ENCODE measurements at regions not wholly inside any gene's neighbourhood (a gene's known extent, or its start where the extent isn't known, plus 50 kb on each side); places are given as distances from the start of the nearest gene placed in this dataset.

GRCh38 chr1:42012852-42013251 lies 94.1 kb upstream of the HIVEP3 start:
- H3K9ac ChIP-seq, result no peak overlapping the region
- H3K4me2 ChIP-seq (ENCODE audit: low read length), result no peak overlapping the region
- no peaks in the 10 kb centered on the region for H3K9me3 ChIP-seq (ENCODE audit: control insufficient read depth, low read length)

GRCh38 chr1:42010381-42010780 lies 91.7 kb upstream of the HIVEP3 start:
- H3K27me3 ChIP-seq (ENCODE audit: control insufficient read depth, insufficient read depth, low read length), result no peaks in the 10 kb centered on the region
- H3K9me3 ChIP-seq (ENCODE audit: control insufficient read depth, low read length), result no peaks in the 10 kb centered on the region
- no peak overlapping the region for H3K4me2 ChIP-seq (ENCODE audit: low read length)
- no peak overlapping the region for H3K27ac ChIP-seq
- H3K79me2 ChIP-seq, result no peaks in the 10 kb centered on the region
- no peaks in the 10 kb centered on the region for H3K36me3 ChIP-seq (ENCODE audit: control insufficient read depth, insufficient read depth, low read length)
- no peaks in the 10 kb centered on the region for H3K4me1 ChIP-seq
- TF ChIP-seq CTCF (IDR thresholded peaks at IDR 0.05), result no peak
- no peak overlapping the region for H2AFZ ChIP-seq
- H3K4me3 ChIP-seq (ENCODE audit: low read depth, low read length), result no peak overlapping the region
- H3K9ac ChIP-seq, result no peak overlapping the region

More at GRCh38 chr1:42012852-42013251, 94.1 kb upstream of the HIVEP3 start:
- H3K36me3 ChIP-seq (ENCODE audit: control insufficient read depth, insufficient read depth, low read length), result no peaks in the 10 kb centered on the region
- H3K4me1 ChIP-seq, result no peaks in the 10 kb centered on the region
- H3K79me2 ChIP-seq, result no peaks in the 10 kb centered on the region
- H2AFZ ChIP-seq, result no peak overlapping the region
- H3K4me3 ChIP-seq (ENCODE audit: low read depth, low read length), result no peak overlapping the region
- H3K27ac ChIP-seq, result no peak overlapping the region
- H3K27me3 ChIP-seq (ENCODE audit: control insufficient read depth, insufficient read depth, low read length), result no peaks in the 10 kb centered on the region
- no peak for TF ChIP-seq CTCF (IDR thresholded peaks at IDR 0.05)

GRCh38 chr1:42008264-42008663 lies 89.5 kb upstream of the HIVEP3 start:
- no peaks in the 10 kb centered on the region for H3K4me1 ChIP-seq
- H3K9me3 ChIP-seq (ENCODE audit: control insufficient read depth, low read length), result no peaks in the 10 kb centered on the region
- no peak overlapping the region for H3K9ac ChIP-seq
- H3K79me2 ChIP-seq, result no peaks in the 10 kb centered on the region
- TF ChIP-seq CTCF (IDR thresholded peaks at IDR 0.05), result no peak
- H3K4me3 ChIP-seq (ENCODE audit: low read depth, low read length), result no peak overlapping the region
- no peak overlapping the region for H2AFZ ChIP-seq
- H3K27ac ChIP-seq, result no peak overlapping the region
- no peaks in the 10 kb centered on the region for H3K36me3 ChIP-seq (ENCODE audit: control insufficient read depth, insufficient read depth, low read length)
- H3K4me2 ChIP-seq (ENCODE audit: low read length), result no peak overlapping the region
- no peaks in the 10 kb centered on the region for H3K27me3 ChIP-seq (ENCODE audit: control insufficient read depth, insufficient read depth, low read length)

GRCh38 chr1:42006836-42007235 lies 88.1 kb upstream of the HIVEP3 start:
- Histone ChIP-seq H2AFZ (no peak overlapping the region), H3K36me3 (ENCODE audit: control insufficient read depth, insufficient read depth, low read length) (no peaks in the 10 kb centered on the region), H3K4me1 (no peaks in the 10 kb centered on the region), H3K4me2 (ENCODE audit: low read length) (no peak overlapping the region), H3K27ac (no peak overlapping the region), H3K79me2 (no peaks in the 10 kb centered on the region), H3K9ac (no peak overlapping the region), H3K9me3 (ENCODE audit: control insufficient read depth, low read length) (no peaks in the 10 kb centered on the region), H3K4me3 (ENCODE audit: low read depth, low read length) (no peak overlapping the region), H3K27me3 (ENCODE audit: control insufficient read depth, insufficient read depth, low read length) (no peaks in the 10 kb centered on the region)
- TF ChIP-seq CTCF (IDR thresholded peaks at IDR 0.05), result no peak

- Histone ChIP-seq H3K4me3 (ENCODE audit: low read depth, low read length) (no peak overlapping the region), H3K9ac (no peak overlapping the region), H3K27me3 (ENCODE audit: control insufficient read depth, insufficient read depth, low read length) (no peaks in the 10 kb centered on the region), H3K9me3 (ENCODE audit: control insufficient read depth, low read length) (no peaks in the 10 kb centered on the region), H2AFZ (no peak overlapping the region), H3K27ac (no peak overlapping the region), H3K4me1 (no peaks in the 10 kb centered on the region), H3K36me3 (ENCODE audit: control insufficient read depth, insufficient read depth, low read length) (no peaks in the 10 kb centered on the region), H3K79me2 (no peaks in the 10 kb centered on the region), H3K4me2 (ENCODE audit: low read length) (no peak overlapping the region)
- TF ChIP-seq CTCF (IDR thresholded peaks at IDR 0.05), result no peak
These were observed 87.4 kb upstream of the HIVEP3 start for GRCh38 chr1:42006093-42006492.

Measured in parathyroid adenoma (tissue), 2 donors.